CD4-positive, alpha-beta T cell treated with Interleukin-2 at 100 ng/mL for 4 hours (primary cell): ENCODE measurements at regions not wholly inside any gene's neighbourhood (a gene's known extent, or its start where the extent isn't known, plus 50 kb on each side); places are given as distances from the start of the nearest gene placed in this dataset.
"Not testable (repeated sequence)": the region's sequence is repeated elsewhere in the genome, so short reads cannot be mapped to it uniquely, and the experiment has no call there.

ENCODE experiments used
- DNase-seq: peaks from one replicate; pipeline ENCODE4 v3.0.0-alpha.2; 2020; ENCODE audit warnings: low spot score

DNA sequence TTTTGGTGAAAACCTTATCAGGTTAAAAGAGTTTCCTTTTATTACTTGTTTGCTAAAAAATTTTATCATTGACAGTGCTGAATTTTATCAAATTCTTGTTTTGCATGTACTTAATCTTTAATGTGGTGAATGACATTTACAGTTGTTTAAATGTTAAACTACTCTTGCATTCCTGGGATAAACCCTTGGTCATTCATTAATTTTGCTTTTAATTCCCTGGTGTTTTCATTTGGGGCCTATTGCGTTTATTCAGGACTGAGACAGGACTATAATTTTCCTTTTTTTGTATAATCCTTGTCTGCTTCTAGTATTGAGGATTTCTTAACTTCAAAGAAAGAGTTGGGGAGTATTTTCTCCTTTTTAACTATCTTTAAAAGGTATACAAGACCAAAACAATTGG is 98.7 kb upstream of the TLL1 start:
- no peak for DNase-seq

DNA sequence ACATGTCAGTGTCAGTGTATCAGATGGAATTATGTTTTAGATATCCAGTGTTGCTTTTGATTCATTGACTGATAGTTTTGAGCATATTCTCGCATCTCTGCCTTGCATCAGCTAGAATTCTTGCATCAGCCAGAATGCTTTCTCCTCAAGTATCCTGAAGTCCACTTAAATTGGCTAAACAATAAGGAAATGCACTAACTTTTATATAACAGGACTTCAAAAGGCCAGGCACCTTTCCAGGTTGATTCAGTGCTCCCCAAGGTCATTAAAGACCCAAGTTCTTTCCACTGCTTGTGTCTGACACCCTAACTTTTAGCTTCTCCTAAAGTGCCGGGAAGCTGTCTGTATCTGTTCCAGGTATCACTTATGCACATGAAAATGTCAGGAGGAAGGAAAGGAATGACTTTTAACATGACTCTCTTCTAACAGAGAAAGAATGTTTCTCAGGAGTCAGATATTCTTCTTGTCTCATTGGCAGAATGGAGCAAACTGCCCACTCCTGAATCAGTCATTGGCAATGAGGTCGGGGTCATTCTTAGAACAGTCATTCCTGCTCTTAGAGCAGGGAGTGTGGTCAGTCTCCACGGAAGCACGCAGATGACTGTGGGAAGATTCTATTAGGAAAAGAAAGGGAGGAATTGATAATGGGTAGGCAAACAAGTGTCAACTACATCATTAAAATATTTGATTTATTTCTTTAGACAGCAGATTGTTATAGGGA is 92.9 kb upstream of the TLL1 start:
- no peak for DNase-seq

DNA sequence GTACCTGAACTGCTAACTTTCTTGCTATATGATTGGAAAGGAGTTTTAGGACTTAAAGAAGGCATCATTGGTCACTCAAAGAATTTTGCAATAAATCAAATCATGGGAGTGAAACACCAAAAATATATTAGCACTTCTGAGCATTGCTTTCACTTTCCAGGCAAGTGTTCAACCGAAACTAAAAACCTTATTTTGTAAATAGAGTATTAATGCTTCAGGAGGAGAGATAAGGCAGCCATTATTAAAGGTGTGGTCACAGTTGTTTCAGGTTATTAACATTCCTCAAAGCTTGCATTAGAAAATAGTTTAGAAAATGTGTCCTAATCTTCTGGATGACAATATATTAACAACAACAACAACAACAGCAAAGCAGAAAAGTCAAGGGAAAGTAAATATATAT is 92.3 kb upstream of the TLL1 start:
- DNase-seq: no peak

- DNase-seq: no peak
These were observed 90.4 kb upstream of the TLL1 start for GRCh38 chr4:165782623-165783022.

GRCh38 chr4:165783626-165784025 is 89.4 kb upstream of the TLL1 start:
- no peak for DNase-seq

DNA sequence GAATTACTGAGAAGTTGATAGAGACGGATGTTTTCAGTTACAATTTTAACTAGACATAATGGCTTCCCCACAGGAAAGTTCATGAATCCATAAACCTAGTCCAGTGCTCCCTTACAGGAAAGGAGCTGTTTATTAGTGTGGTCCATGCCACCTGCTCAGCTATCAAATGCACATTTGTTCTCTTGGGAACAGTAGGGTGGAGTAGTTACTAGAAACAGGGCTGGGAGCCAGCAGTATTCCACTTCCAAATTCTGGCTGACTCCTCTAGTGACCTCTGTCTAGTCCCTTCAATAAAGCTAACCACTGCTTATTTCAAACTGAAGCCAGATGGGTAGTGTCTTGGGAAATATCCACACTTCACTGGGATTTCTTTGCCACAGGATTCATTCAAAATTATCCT is 88.4 kb upstream of the TLL1 start:
- DNase-seq: no peak

DNA sequence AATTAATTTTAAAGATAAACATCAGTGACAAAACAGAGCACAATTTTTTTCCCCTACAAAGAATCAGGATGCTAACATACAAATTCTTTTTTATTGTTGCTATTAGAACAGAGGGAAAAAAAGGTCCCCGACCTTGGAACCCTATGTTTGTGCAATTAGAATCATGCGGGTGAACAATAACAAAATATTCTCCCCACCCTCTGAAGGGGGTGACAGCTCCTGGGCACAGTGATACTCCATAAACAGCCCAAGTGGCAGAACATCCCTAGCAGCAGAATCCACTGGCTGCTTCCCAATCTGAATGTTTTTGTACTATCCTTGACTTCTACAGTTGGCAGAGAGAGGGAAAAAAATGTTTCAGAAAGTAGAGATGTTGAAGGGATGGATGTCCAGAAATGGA is 87.7 kb upstream of the TLL1 start:
- DNase-seq: no peak

- no peak for DNase-seq
These were observed 85.3 kb upstream of the TLL1 start for GRCh38 chr4:165787516-165788274.

GRCh38 chr4:165788686-165789463 is 84.2 kb upstream of the TLL1 start:
- no peak for DNase-seq

- no peak for DNase-seq
These were observed 79.8 kb upstream of the TLL1 start for GRCh38 chr4:165793236-165793635.

DNA sequence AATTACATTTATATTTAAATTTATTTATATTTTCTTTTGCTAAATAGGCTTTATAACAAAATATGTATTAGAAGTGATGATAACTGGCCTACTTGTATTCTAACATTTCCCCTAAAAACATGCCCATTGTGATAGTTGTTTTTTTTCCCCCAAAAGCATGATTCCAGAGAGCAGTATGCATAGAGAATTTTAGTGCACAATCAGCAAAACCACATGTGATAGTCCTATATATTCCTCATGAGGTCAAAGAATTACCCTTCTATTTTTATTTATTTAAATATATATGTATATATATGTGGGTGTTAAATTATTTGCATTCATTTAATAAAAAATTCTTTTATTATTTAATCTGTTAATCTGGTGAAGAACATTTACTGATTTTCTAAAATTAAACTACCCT is 78.2 kb upstream of the TLL1 start:
- DNase-seq: no peak

DNA sequence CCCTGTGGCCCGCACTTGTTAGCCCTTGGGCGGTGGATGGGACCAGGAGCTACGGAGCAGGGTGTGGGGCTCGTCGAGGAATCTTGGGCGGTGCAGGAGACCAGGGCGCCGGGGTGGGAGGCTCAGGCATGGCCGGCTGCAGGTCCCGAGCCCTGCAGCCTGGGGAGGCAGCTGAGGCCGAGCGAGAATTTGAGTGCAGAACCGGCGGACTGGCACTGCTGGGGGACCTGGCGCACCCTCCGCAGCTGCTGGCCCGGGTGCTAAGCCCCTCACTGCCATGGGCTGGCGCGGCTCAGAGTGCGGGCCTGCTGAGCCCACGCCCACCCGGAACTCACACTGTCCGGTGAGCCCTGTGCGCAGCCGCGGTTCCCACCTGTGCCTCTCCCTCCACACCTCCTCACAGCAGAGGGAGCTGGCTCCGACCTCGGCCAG is 73.6 kb upstream of the TLL1 start:
- no peak for DNase-seq

GRCh38 chr4:165802452-165802851 is 70.6 kb upstream of the TLL1 start:
- DNase-seq: no peak

GRCh38 chr4:165803005-165803404 is 70.0 kb upstream of the TLL1 start:
- DNase-seq: no peak

- no peak for DNase-seq
These were observed 67.6 kb upstream of the TLL1 start for GRCh38 chr4:165805406-165805805.

DNA sequence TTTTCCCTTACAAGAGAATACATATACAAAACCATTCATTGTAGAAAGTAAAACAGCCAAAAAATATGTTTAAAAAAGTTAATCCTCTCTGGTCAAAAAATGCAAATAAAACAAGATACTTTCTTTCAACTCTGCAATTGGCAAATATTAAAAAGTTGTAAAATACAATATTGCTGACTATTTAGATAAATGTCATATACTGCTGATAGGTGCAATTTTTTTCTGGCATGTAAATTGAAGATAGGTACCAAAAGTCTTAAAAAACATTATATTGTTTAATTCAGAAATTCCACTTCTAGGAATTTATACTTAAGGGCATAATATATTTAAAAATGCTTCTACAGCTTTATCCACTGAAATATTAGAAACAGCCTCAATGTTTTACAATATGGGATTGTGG is 66.4 kb upstream of the TLL1 start:
- DNase-seq: no peak

DNA sequence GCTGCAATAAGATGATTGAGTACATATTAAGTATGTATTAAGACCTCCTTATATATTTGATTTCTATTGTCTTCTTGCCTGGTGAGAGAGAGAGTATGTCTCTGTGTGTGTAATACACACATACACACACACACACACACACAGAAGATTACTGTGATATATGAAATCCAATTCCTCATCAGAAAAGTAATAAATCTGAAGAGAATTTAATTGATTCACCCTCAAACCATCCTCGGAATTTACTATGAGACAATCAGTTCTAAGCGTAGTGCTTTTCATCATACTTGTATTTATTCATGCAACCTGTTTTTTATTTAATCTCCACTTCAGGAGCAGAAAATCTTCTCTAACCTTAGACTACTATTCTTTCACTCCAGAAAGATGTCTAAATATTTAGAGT is 62.3 kb upstream of the TLL1 start:
- DNase-seq: no peak

DNA sequence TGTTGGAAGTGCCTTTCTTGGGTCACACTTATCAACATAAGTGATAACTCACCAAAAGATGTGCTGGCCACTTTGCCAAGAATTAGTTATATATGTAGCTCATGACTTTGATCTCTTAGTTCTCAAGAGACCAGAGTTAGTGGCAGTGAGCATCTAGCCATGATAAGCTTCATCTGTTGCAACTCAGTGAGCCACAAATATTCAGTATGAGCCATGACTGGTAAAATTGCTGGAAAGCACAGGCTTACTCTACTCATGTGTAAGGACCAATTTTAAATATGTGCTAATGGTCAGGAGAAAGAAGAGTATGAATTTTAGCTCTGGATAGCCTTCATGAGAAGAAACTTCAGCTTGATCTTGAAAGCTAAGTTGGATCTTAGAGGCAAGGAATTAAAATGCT is 59.4 kb upstream of the TLL1 start:
- no peak for DNase-seq

- no peak for DNase-seq
These were observed 58.6 kb upstream of the TLL1 start for GRCh38 chr4:165814256-165815020.

DNA sequence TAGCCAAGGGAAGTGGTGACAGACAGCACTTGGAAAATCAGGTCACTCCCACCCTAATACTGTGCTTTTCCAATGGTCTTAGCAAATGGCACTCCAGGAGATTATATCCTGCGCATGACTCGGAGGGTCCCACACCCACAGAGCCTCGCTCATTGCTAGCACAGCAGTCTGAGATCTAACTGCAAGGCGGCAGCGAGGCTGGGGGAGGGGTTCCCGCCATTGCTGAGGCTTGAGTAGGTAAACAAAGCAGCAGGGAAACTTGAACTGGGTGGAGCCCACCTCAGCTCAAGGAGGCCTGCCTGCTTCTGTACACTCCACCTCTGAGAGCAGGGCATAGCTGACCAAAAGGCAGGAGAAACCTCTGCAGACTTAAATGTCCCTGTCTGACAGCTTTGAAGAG is 53.9 kb upstream of the TLL1 start:
- not testable (repeated sequence) for DNase-seq
